ENCODE measurements at regions not wholly inside any gene's neighbourhood (a gene's known extent, or its start where the extent isn't known, plus 50 kb on each side); places are given as distances from the start of the nearest gene placed in this dataset.
A peak's percentile ranks its signal among the peaks of the same experiment; 100 is the strongest.

GRCh38 chr17:70699408-70699807 lies 530.1 kb downstream of the KCNJ2 start:
- Histone ChIP-seq H3K4me3 (no peak overlapping the region), H3K4me1 (no peaks in the 10 kb centered on the region), H3K4me2 (no peak overlapping the region), H3K27ac (no peak overlapping the region), H3K9me3 (no peaks in the 10 kb centered on the region)
- ATAC-seq (no peak), DNase-seq (ENCODE audit: low read depth in 1 of 2, low spot score in 1 of 2) (no peak), FAIRE-seq (no peak)
- ChIA-PET POLR2A (no interaction called here), CTCF (no interaction called here)
- 38% methylated on average over 2 of the region's 2 CpGs for WGBS (ENCODE audit: missing lambda C conversion rate)
- TF ChIP-seq CHD4 (IDR thresholded peaks at IDR 0.05; ENCODE audit: borderline replicate concordance) (no peak), BHLHE40 (IDR thresholded peaks at IDR 0.05; ENCODE audit: low read depth, low read length) (no peak), MAZ (IDR thresholded peaks at IDR 0.05; ENCODE audit: borderline replicate concordance, low read depth, low read length) (no peak), EHF (CRISPR knock-in tag; IDR thresholded peaks at IDR 0.05) (no peak), CTCF (IDR thresholded peaks at IDR 0.05) (no peak), HDAC2 (IDR thresholded peaks at IDR 0.05) (no peak), SREBF2 (IDR thresholded peaks at IDR 0.05) (no peak), KDM5A (IDR thresholded peaks at IDR 0.05) (no peak), KDM1A (IDR thresholded peaks at IDR 0.05; ENCODE audit: low read depth) (no peak), HES2 (IDR thresholded peaks at IDR 0.05) (no peak), CBX2 (IDR thresholded peaks at IDR 0.05; ENCODE audit: borderline replicate concordance, low read depth) (no peak), JUNB (IDR thresholded peaks at IDR 0.05) (no peak), NR3C1 (IDR thresholded peaks at IDR 0.05) (no peak), FOXS1 (CRISPR knock-in tag; IDR thresholded peaks at IDR 0.05) (no peak)
- TF ChIP-seq, protein P1, sequence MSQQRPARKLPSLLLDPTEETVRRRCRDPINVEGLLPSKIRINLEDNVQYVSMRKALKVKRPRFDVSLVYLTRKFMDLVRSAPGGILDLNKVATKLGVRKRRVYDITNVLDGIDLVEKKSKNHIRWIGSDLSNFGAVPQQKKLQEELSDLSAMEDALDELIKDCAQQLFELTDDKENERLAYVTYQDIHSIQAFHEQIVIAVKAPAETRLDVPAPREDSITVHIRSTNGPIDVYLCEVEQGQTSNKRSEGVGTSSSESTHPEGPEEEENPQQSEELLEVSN (IDR thresholded peaks at IDR 0.05; ENCODE audit: borderline replicate concordance, low read depth), result no peak
- TF ChIP-seq, protein P2, sequence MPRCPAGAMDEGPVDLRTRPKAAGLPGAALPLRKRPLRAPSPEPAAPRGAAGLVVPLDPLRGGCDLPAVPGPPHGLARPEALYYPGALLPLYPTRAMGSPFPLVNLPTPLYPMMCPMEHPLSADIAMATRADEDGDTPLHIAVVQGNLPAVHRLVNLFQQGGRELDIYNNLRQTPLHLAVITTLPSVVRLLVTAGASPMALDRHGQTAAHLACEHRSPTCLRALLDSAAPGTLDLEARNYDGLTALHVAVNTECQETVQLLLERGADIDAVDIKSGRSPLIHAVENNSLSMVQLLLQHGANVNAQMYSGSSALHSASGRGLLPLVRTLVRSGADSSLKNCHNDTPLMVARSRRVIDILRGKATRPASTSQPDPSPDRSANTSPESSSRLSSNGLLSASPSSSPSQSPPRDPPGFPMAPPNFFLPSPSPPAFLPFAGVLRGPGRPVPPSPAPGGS (IDR thresholded peaks at IDR 0.05), result no peak

GRCh38 chr17:70702683-70703255 lies 533.4 kb downstream of the KCNJ2 start:
- Histone ChIP-seq H3K27ac (no peak overlapping the region), H3K9me3 (no peaks in the 10 kb centered on the region), H3K4me1 (no peaks in the 10 kb centered on the region), H3K4me2 (no peak overlapping the region), H3K4me3 (no peak overlapping the region)
- ChIA-PET CTCF (no interaction called here), POLR2A (no interaction called here)
- ATAC-seq, result no peak
- no peak for DNase-seq (ENCODE audit: low read depth in 1 of 2, low spot score in 1 of 2)
- WGBS (ENCODE audit: missing lambda C conversion rate), result 31% methylated on average over 3 of the region's 3 CpGs
- TF ChIP-seq ESRRA (IDR thresholded peaks at IDR 0.05; ENCODE audit: borderline replicate concordance, low read length) (no peak), HOXB13 (CRISPR knock-in tag; IDR thresholded peaks at IDR 0.05; ENCODE audit: low read depth) (no peak), FOSB (CRISPR knock-in tag; IDR thresholded peaks at IDR 0.05) (no peak), HMGXB4 (CRISPR knock-in tag; IDR thresholded peaks at IDR 0.05; ENCODE audit: borderline replicate concordance) (no peak), GATA3 (IDR thresholded peaks at IDR 0.05; ENCODE audit: borderline replicate concordance) (no peak)
- FAIRE-seq, result peak; percentile 72
